Subcutaneous abdominal adipose tissue (tissue), 5 donors: ENCODE measurements at regions not wholly inside any gene's neighbourhood (a gene's known extent, or its start where the extent isn't known, plus 50 kb on each side); places are given as distances from the start of the nearest gene placed in this dataset.

Experiments
- H3K27ac ChIP-seq: one replicate; pipeline ENCODE4 v1.7.0; 2013; ENCODE audit warnings: low read depth, mild to moderate bottlenecking, inconsistent platforms, low read length, moderate library complexity
- H3K27me3 ChIP-seq, 5 donors: one replicate each; pipeline ENCODE4 v1.7.0; 2013; ENCODE audit warnings: low read length in 5 of 5, inconsistent platforms in 1 of 5; ENCODE audit not compliant: control insufficient read depth in 5 of 5, insufficient read depth in 4 of 5
- H3K36me3 ChIP-seq, 5 donors: one replicate each; pipeline ENCODE4 v1.7.0; 2013; ENCODE audit warnings: low read length in 5 of 5; ENCODE audit not compliant: control insufficient read depth in 5 of 5, insufficient read depth in 5 of 5
- H3K4me1 ChIP-seq, 5 donors: one replicate each; pipeline ENCODE4 v1.7.0; 2013; ENCODE audit warnings: low read length in 5 of 5, mild to moderate bottlenecking in 3 of 5, moderate library complexity in 1 of 5; ENCODE audit not compliant: control insufficient read depth in 5 of 5, insufficient read depth in 5 of 5
- H3K4me3 ChIP-seq, 5 donors: one replicate each; pipeline ENCODE4 v1.7.0; 2013; ENCODE audit warnings: low read length in 5 of 5, low read depth in 1 of 5
- H3K9ac ChIP-seq, 5 donors: one replicate each; pipeline ENCODE4 v1.7.0; 2013; ENCODE audit warnings: low read length in 5 of 5, mild to moderate bottlenecking in 4 of 5, moderate library complexity in 3 of 5
- H3K9me3 ChIP-seq, 5 donors: one replicate each; pipeline ENCODE4 v1.7.0; 2013; ENCODE audit warnings: low read length in 5 of 5; ENCODE audit not compliant: control insufficient read depth in 5 of 5
- donor health status: healthy.
- donor health status: healthy.
- donor health status: healthy.
- donor health status: healthy.
- donor health status: healthy.

DNA sequence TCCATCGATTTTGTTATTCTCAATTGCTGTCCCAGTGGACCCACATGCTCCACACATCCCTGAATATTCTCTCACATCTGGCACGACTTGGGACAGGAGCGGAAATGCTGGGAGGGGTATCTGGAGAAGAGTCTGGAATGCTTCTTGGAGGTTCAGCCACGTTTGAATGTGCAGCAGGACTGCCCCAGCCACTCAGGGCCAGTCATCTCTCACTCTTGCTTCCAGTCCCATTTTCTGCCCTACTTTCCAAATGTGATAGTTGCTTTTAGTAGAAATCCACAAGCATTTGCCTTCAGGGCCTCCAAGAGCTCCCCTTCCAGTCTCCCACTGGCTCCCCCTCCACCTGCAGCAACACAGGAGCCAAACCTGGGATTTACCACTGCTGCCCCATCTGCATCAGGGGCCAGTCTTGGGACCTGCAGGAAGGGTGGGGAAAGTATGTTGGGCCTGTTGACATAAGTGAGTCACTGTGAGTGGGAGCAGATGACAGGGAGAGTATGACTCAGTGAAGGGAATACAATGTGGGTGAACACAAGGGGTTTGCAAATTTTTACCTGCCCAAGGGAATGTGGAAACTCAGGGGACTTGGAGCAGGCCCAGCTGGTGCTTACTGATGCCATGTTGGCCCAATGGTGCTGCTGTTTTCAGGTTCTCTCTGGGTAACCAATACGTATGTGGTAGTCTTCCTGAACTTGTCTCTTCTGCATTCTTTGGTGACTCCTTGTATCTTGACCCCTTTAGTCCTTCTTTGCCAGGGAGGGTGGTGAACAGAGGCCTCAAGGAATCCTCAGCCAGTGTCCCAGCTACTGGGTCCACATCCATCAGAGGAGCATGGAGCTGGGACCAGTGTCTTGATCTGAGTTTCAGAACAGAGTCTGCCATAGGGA is 78.8 kb upstream of the CRHR1 start:
- Histone ChIP-seq H3K27me3 (peaks cover 0 to 21% (median 4%) of the 10 kb centered on the region in 5 donors), H3K4me1 (no peaks in the 10 kb centered on the region), H3K27ac (no peak overlapping the region), H3K4me3 (no peak overlapping the region), H3K9ac (no peak overlapping the region), H3K9me3 (no peaks in the 10 kb centered on the region), H3K36me3 (no peaks in the 10 kb centered on the region)

DNA sequence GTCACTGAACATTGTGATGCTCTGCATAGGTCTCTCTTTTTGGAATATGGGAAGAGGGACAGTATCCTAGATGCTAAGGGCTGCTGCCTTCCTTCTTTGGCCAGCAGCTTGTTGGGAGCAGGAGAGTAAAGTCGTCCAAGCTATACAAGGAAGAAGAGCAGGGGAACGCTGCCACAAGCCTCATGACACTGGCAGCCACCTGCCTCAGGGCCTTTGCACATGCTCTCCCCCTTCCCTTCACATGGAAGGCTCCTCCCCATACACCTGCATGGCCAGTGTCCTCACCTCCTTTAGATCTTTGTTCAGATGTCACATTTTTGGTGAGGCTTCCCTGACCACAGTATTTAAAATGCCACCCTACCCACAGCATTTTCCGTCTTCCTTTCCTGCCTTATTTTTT is 78.1 kb upstream of the CRHR1 start:
- H3K4me1 ChIP-seq = no peaks in the 10 kb centered on the region
- no peaks in the 10 kb centered on the region for H3K9me3 ChIP-seq
- H3K27ac ChIP-seq = no peak overlapping the region
- no peak overlapping the region for H3K9ac ChIP-seq
- no peaks in the 10 kb centered on the region for H3K36me3 ChIP-seq
- H3K27me3 ChIP-seq = peaks cover 0 to 17% (median 7%) of the 10 kb centered on the region in 5 donors
- no peak overlapping the region for H3K4me3 ChIP-seq

DNA sequence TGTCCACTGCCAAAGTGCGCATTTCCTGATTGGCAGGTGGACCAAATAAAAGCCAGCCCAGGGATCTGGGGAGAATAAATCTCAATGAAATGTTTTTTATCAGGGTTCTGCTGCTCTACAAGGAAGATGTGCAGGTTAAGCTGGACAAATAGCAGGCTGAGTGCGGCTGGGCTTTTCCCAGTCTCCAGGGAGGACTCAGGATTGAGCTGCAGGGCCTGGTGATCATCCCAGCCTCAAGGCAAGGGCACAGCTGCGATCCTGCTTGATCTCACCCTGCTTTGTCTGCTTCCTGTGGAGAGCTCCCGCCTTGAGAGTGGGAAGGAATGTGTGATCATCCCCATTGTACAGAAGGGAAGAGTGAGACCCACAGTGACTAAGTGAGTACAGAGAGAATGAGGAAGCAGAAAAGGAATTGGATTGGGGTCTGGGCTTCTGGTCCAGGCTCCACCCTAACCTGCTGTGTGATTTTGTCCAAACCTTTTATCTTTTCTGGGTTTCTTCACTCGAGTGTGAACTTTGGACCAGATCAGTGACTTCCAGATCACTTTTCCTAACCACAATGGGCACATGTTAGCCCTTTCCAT is 75.3 kb upstream of the CRHR1 start:
- Histone ChIP-seq H3K4me1 (no peaks in the 10 kb centered on the region), H3K27ac (no peak overlapping the region), H3K36me3 (no peaks in the 10 kb centered on the region), H3K4me3 (no peak overlapping the region), H3K9ac (no peak overlapping the region), H3K9me3 (no peaks in the 10 kb centered on the region), H3K27me3 (peaks cover 0 to 15% (median 3%) of the 10 kb centered on the region in 5 donors)

DNA sequence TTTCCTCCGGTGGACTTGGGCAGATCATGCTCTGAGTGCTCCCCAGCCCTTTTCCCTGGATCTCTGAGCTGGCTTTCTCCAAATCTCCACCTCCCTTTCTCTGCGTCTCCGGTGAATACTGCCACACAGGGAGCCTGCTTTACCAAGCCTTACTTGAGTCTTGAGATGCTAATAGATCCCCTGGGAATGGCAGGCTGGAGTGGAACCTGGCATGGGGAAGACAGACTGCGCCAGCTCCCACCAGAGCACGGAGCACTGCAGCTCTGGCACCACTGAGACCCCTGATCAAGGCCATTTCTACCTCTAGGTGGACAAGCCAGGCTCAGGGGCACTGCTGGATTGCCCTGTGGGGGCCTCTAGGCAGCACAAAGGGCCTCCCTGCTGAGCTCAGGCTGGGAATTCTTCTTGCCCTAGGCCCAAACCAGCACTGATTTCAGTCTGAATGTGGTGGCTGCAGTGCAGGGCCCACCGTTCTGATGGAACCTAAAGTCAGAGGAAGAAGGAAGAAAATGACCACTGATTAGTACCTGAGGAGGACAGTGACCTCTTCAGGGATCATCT is 74.3 kb upstream of the CRHR1 start:
- no peak overlapping the region for H3K27ac ChIP-seq
- H3K9ac ChIP-seq = no peak overlapping the region
- H3K27me3 ChIP-seq = peaks cover 0 to 15% (median 3%) of the 10 kb centered on the region in 5 donors
- no peaks in the 10 kb centered on the region for H3K4me1 ChIP-seq
- H3K4me3 ChIP-seq = no peak overlapping the region
- H3K9me3 ChIP-seq = no peaks in the 10 kb centered on the region
- no peaks in the 10 kb centered on the region for H3K36me3 ChIP-seq

DNA sequence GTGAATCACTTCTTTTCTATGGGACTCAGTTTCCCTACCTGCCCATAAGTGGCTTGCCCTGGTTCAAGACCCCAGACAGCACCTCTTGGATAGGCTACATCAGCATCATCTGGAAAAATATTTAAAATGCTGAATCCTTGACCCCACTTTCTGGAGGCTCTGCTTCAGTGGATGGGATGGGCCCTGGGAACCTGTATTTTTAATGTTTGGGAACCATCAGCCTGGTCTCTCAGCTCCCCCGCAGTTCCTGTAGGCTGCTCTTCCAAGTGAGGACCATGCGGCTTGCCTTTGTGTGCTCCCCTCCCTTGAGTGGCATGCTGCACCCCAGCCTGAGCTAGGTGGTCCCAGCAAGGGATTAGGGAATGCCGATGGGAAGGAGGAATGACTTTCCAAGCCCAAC is 68.3 kb upstream of the CRHR1 start:
- Histone ChIP-seq H3K4me1 (peaks cover 4 to 17% (median 11%) of the 10 kb centered on the region in 5 donors), H3K9me3 (no peaks in the 10 kb centered on the region), H3K27ac (no peak overlapping the region), H3K9ac (no peak overlapping the region), H3K4me3 (no peak overlapping the region), H3K27me3 (peaks cover 0 to 6% (median 0%) of the 10 kb centered on the region in 5 donors), H3K36me3 (no peaks in the 10 kb centered on the region)

DNA sequence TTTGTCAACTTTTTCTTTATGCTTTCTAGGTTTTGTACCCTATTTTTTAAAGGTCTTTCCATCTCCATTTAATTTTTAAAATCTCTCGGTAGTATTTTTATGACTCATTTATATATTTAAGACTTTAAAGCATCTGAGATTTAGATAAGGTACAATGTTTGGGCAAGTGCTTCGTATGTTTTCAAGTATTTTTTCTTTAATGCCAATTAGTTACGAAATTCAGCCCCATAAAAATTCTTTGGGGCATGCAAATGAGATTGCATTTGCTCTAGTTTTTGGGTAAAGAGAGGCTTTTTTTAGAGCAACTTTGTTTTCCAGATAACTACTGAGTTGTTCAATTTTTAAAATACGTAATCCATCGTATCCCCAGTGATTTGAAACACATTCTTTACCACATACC is 65.3 kb upstream of the CRHR1 start:
- Histone ChIP-seq H3K4me3 (no peak overlapping the region), H3K27me3 (peaks cover 0 to 5% (median 0%) of the 10 kb centered on the region in 5 donors), H3K36me3 (no peaks in the 10 kb centered on the region), H3K9me3 (no peaks in the 10 kb centered on the region), H3K27ac (peak overlapping the region; percentile 80), H3K9ac (no peak overlapping the region), H3K4me1 (peaks cover 4 to 17% (median 11%) of the 10 kb centered on the region in 5 donors)

DNA sequence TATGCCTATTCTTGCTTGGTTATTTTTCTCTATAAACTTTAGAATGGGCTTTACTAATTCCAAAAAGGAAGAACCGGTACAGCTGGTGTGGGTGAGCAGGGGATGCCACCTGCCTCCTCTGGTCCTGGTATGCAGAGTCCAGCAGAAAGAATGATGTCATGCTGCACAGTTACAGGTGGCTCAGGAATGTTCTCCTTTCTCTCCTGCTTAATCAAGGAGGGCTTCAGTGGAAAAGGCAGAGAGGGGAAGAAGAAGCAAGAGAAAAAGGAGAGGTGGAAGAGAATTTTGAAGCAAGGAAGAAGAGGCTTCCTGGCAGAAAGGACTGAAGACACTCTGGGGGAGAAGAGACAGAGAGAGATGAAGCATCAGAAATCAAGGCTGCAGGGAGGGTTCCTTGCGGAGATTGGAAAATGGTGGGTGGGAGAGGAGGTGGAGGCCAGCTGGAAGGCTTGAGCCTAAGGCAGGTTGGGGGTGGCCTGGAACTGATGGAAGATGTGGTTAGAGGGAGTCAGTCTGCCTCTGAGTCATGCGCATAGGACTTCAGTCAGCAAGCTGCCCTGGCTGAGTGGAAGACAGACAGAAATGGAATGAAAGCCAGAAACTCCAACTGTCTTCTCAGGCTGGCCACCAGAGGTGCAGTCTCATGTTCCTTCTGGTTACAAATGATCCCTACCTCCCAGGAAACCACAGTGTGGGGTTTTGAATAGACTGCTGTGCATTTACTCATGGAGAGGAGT is 64.6 kb upstream of the CRHR1 start:
- H3K27ac ChIP-seq = peak overlapping the region; percentile 80
- peaks cover 4 to 17% (median 11%) of the 10 kb centered on the region in 5 donors for H3K4me1 ChIP-seq
- H3K9me3 ChIP-seq = peaks cover 0 to 3% (median 0%) of the 10 kb centered on the region in 5 donors
- H3K9ac ChIP-seq = no peak overlapping the region
- peak overlapping the region in 1 of 5 donors; percentile 17 for H3K4me3 ChIP-seq
- H3K27me3 ChIP-seq = peaks cover 0 to 5% (median 0%) of the 10 kb centered on the region in 5 donors
- no peaks in the 10 kb centered on the region for H3K36me3 ChIP-seq

DNA sequence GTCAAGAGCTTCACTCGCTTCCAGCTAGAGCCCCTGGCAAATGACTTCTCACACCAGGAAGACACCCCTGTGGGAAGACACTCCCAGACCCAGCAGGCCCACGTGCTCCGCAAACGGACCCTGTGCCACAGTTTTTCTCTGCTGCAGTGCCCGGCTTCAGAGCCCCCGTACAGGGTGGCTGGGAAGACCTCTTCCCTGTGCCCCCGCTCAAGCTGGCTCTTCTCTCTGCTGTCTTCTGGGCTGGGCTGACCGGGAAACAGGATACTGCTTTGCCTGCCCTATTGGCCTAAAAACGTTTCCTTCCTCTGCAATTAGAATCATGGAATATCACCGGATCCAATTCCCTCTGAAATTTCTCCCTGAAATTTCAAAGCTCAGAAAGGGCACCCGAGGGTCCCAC is 63.7 kb upstream of the CRHR1 start:
- Histone ChIP-seq H3K36me3 (no peaks in the 10 kb centered on the region), H3K9ac (no peak overlapping the region), H3K9me3 (peaks cover 0 to 3% (median 0%) of the 10 kb centered on the region in 5 donors), H3K27ac (no peak overlapping the region), H3K27me3 (peaks cover 0 to 5% (median 0%) of the 10 kb centered on the region in 5 donors), H3K4me1 (peaks cover 4 to 17% (median 11%) of the 10 kb centered on the region in 5 donors), H3K4me3 (no peak overlapping the region)

DNA sequence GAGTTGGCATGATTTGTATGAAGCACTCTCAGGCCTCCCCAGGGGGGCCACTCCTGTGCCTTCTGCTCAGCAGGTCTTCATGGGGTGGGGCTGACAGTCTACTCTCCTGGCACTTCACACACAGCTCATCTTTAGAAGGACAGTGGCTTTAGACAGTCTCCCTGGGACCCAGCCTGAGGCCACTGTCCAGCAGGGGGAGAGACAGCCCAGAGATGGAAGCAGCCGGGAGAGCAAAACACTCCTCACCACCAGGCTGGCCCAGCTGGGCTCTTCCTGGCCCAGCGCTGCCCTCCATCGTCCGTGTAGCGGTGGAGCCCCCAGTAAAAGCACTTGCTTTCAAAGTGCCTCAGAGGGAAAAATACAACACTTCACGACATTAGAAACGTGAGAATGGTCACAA is 62.0 kb upstream of the CRHR1 start:
- peaks cover 0 to 6% (median 3%) of the 10 kb centered on the region in 5 donors for H3K27me3 ChIP-seq
- H3K27ac ChIP-seq = no peak overlapping the region
- H3K9me3 ChIP-seq = peaks cover 0 to 3% (median 0%) of the 10 kb centered on the region in 5 donors
- no peak overlapping the region for H3K4me3 ChIP-seq
- no peaks in the 10 kb centered on the region for H3K36me3 ChIP-seq
- H3K9ac ChIP-seq = no peak overlapping the region
- H3K4me1 ChIP-seq = peaks cover 4 to 17% (median 11%) of the 10 kb centered on the region in 5 donors
